ENCODE measurements at regions not wholly inside any gene's neighbourhood (a gene's known extent, or its start where the extent isn't known, plus 50 kb on each side); places are given as distances from the start of the nearest gene placed in this dataset.

GRCh38 chr5:12016159-12016746 is 112.0 kb upstream of the CTNND2 start:
- no peak for DNase-seq
- no peak for ATAC-seq (replicated peaks)
- H3K4me1 Mint-ChIP-seq, result no peaks in the 10 kb centered on the region
- H3K4me3 Mint-ChIP-seq, result no peak overlapping the region
- H3K27me3 Mint-ChIP-seq, result no peaks in the 10 kb centered on the region
- H3K27ac Mint-ChIP-seq, result no peak overlapping the region
- H3K36me3 Mint-ChIP-seq, result no peaks in the 10 kb centered on the region
- no peaks in the 10 kb centered on the region for H3K9me3 Mint-ChIP-seq

GRCh38 chr5:12013351-12013750 is 109.1 kb upstream of the CTNND2 start:
- no peaks in the 10 kb centered on the region for H3K4me1 Mint-ChIP-seq
- ATAC-seq (replicated peaks), result no peak
- H3K36me3 Mint-ChIP-seq, result no peaks in the 10 kb centered on the region
- DNase-seq, result no peak
- no peak overlapping the region for H3K27ac Mint-ChIP-seq
- peaks cover 0 to 5% of the 10 kb centered on the region in 2 donors for H3K9me3 Mint-ChIP-seq
- H3K4me3 Mint-ChIP-seq, result no peak overlapping the region
- no peaks in the 10 kb centered on the region for H3K27me3 Mint-ChIP-seq

- Mint-ChIP-seq H3K9me3 (peaks cover 0 to 4% of the 10 kb centered on the region in 2 donors), H3K4me3 (no peak overlapping the region), H3K4me1 (no peaks in the 10 kb centered on the region), H3K27me3 (no peaks in the 10 kb centered on the region), H3K36me3 (no peaks in the 10 kb centered on the region), H3K27ac (no peak overlapping the region)
- ATAC-seq (replicated peaks) (no peak), DNase-seq (no peak)
These were observed 99.4 kb upstream of the CTNND2 start for GRCh38 chr5:12003680-12004079.

GRCh38 chr5:11998397-11998796 is 94.2 kb upstream of the CTNND2 start:
- Mint-ChIP-seq H3K36me3 (no peaks in the 10 kb centered on the region), H3K9me3 (peaks cover 0 to 7% of the 10 kb centered on the region in 2 donors), H3K27ac (no peak overlapping the region), H3K4me1 (no peaks in the 10 kb centered on the region), H3K27me3 (no peaks in the 10 kb centered on the region), H3K4me3 (no peak overlapping the region)
- DNase-seq (no peak), ATAC-seq (replicated peaks) (no peak)

GRCh38 chr5:11997942-11998341 is 93.7 kb upstream of the CTNND2 start:
- no peak for ATAC-seq (replicated peaks)
- Mint-ChIP-seq H3K4me3 (no peak overlapping the region), H3K9me3 (peaks cover 0 to 7% of the 10 kb centered on the region in 2 donors), H3K27me3 (no peaks in the 10 kb centered on the region), H3K4me1 (no peaks in the 10 kb centered on the region), H3K36me3 (no peaks in the 10 kb centered on the region), H3K27ac (no peak overlapping the region)
- no peak for DNase-seq

- ATAC-seq (replicated peaks) (no peak), DNase-seq (no peak)
- H3K4me1 Mint-ChIP-seq, result no peaks in the 10 kb centered on the region
- no peak overlapping the region for H3K4me3 Mint-ChIP-seq
- H3K9me3 Mint-ChIP-seq, result peaks cover 0 to 7% of the 10 kb centered on the region in 2 donors
- no peaks in the 10 kb centered on the region for H3K36me3 Mint-ChIP-seq
- no peak overlapping the region for H3K27ac Mint-ChIP-seq
- H3K27me3 Mint-ChIP-seq, result no peaks in the 10 kb centered on the region
These were observed 88.3 kb upstream of the CTNND2 start for GRCh38 chr5:11992518-11992917.

GRCh38 chr5:11985993-11986392 is 81.7 kb upstream of the CTNND2 start:
- H3K4me3 Mint-ChIP-seq, result no peak overlapping the region
- no peaks in the 10 kb centered on the region for H3K36me3 Mint-ChIP-seq
- H3K27ac Mint-ChIP-seq, result no peak overlapping the region
- no peak for DNase-seq
- no peak for ATAC-seq (replicated peaks)
- H3K4me1 Mint-ChIP-seq, result no peaks in the 10 kb centered on the region
- H3K9me3 Mint-ChIP-seq, result peaks cover 0 to 1% of the 10 kb centered on the region in 2 donors
- no peaks in the 10 kb centered on the region for H3K27me3 Mint-ChIP-seq

GRCh38 chr5:11984196-11984595 is 80.0 kb upstream of the CTNND2 start:
- no peak overlapping the region for H3K4me3 Mint-ChIP-seq
- no peak for DNase-seq
- no peaks in the 10 kb centered on the region for H3K4me1 Mint-ChIP-seq
- H3K27ac Mint-ChIP-seq, result no peak overlapping the region
- H3K9me3 Mint-ChIP-seq, result peaks cover 0 to 1% of the 10 kb centered on the region in 2 donors
- no peaks in the 10 kb centered on the region for H3K27me3 Mint-ChIP-seq
- no peak for ATAC-seq (replicated peaks)
- no peaks in the 10 kb centered on the region for H3K36me3 Mint-ChIP-seq

- ATAC-seq (replicated peaks) (no peak), DNase-seq (no peak)
- Mint-ChIP-seq H3K4me3 (no peak overlapping the region), H3K27me3 (no peaks in the 10 kb centered on the region), H3K4me1 (no peaks in the 10 kb centered on the region), H3K27ac (no peak overlapping the region), H3K9me3 (peaks cover 0 to 1% of the 10 kb centered on the region in 2 donors), H3K36me3 (no peaks in the 10 kb centered on the region)
These were observed 77.7 kb upstream of the CTNND2 start for GRCh38 chr5:11981986-11982385.

GRCh38 chr5:11977904-11978303 is 73.7 kb upstream of the CTNND2 start:
- ATAC-seq (replicated peaks), result no peak
- no peak overlapping the region for H3K27ac Mint-ChIP-seq
- H3K9me3 Mint-ChIP-seq, result peaks cover 0 to 3% of the 10 kb centered on the region in 2 donors
- H3K4me3 Mint-ChIP-seq, result no peak overlapping the region
- no peaks in the 10 kb centered on the region for H3K4me1 Mint-ChIP-seq
- DNase-seq, result no peak
- H3K36me3 Mint-ChIP-seq, result no peaks in the 10 kb centered on the region
- H3K27me3 Mint-ChIP-seq, result no peaks in the 10 kb centered on the region

GRCh38 chr5:11973469-11973868 is 69.2 kb upstream of the CTNND2 start:
- no peaks in the 10 kb centered on the region for H3K36me3 Mint-ChIP-seq
- peaks cover 0 to 1% of the 10 kb centered on the region in 2 donors for H3K9me3 Mint-ChIP-seq
- H3K4me3 Mint-ChIP-seq, result no peak overlapping the region
- no peaks in the 10 kb centered on the region for H3K27me3 Mint-ChIP-seq
- H3K27ac Mint-ChIP-seq, result no peak overlapping the region
- no peak for ATAC-seq (replicated peaks)
- no peaks in the 10 kb centered on the region for H3K4me1 Mint-ChIP-seq
- DNase-seq, result no peak

- Mint-ChIP-seq H3K27ac (no peak overlapping the region), H3K4me3 (no peak overlapping the region), H3K9me3 (peaks cover 0 to 1% of the 10 kb centered on the region in 2 donors), H3K4me1 (no peaks in the 10 kb centered on the region), H3K27me3 (no peaks in the 10 kb centered on the region), H3K36me3 (no peaks in the 10 kb centered on the region)
- no peak for DNase-seq
- no peak for ATAC-seq (replicated peaks)
These were observed 59.0 kb upstream of the CTNND2 start for GRCh38 chr5:11963227-11963626.

GRCh38 chr5:11962122-11962521 is 57.9 kb upstream of the CTNND2 start:
- no peaks in the 10 kb centered on the region for H3K27me3 Mint-ChIP-seq
- no peaks in the 10 kb centered on the region for H3K36me3 Mint-ChIP-seq
- no peak for DNase-seq
- no peak overlapping the region for H3K4me3 Mint-ChIP-seq
- H3K4me1 Mint-ChIP-seq, result no peaks in the 10 kb centered on the region
- H3K9me3 Mint-ChIP-seq, result peaks cover 0 to 1% of the 10 kb centered on the region in 2 donors
- H3K27ac Mint-ChIP-seq, result no peak overlapping the region
- no peak for ATAC-seq (replicated peaks)

GRCh38 chr5:11958321-11958720 is 54.1 kb upstream of the CTNND2 start:
- H3K4me1 Mint-ChIP-seq, result no peaks in the 10 kb centered on the region
- peaks cover 3 to 5% of the 10 kb centered on the region in 2 donors for H3K9me3 Mint-ChIP-seq
- H3K36me3 Mint-ChIP-seq, result no peaks in the 10 kb centered on the region
- no peaks in the 10 kb centered on the region for H3K27me3 Mint-ChIP-seq
- H3K27ac Mint-ChIP-seq, result no peak overlapping the region
- DNase-seq (no peak), ATAC-seq (replicated peaks) (no peak)
- H3K4me3 Mint-ChIP-seq, result no peak overlapping the region

GRCh38 chr5:11955331-11955730 is 51.1 kb upstream of the CTNND2 start:
- no peaks in the 10 kb centered on the region for H3K27me3 Mint-ChIP-seq
- H3K9me3 Mint-ChIP-seq, result peaks cover 3 to 5% of the 10 kb centered on the region in 2 donors
- no peak overlapping the region for H3K27ac Mint-ChIP-seq
- H3K4me3 Mint-ChIP-seq, result no peak overlapping the region
- no peak for ATAC-seq (replicated peaks)
- no peaks in the 10 kb centered on the region for H3K36me3 Mint-ChIP-seq
- no peaks in the 10 kb centered on the region for H3K4me1 Mint-ChIP-seq
- no peak for DNase-seq
